IMR-90 (cell line): ENCODE measurements at regions not wholly inside any gene's neighbourhood (a gene's known extent, or its start where the extent isn't known, plus 50 kb on each side); places are given as distances from the start of the nearest gene placed in this dataset.
"Not testable (repeated sequence)": the region's sequence is repeated elsewhere in the genome, so short reads cannot be mapped to it uniquely, and the experiment has no call there.

Experiments
- CEBPB ChIP-seq: IDR thresholded peaks from 2 replicates; pipeline ENCODE4 v1.6.1; 2012; ENCODE audit warnings: low read depth, low read length, improper control_type of control experiment
- CTCF ChIP-seq: conservative IDR thresholded peaks from 2 replicates; pipeline ENCODE4 v1.5.1; 2012; ENCODE audit warnings: mild to moderate bottlenecking, low read depth, low read length, improper control_type of control experiment
- ELK1 ChIP-seq: fragments of 150-350 bp; IDR thresholded peaks from 2 replicates; pipeline ENCODE4 v1.6.1; 2016; ENCODE audit warnings: low read depth, mild to moderate bottlenecking, low read length, moderate library complexity, borderline replicate concordance
- FOS ChIP-seq: fragments of 150-350 bp; IDR thresholded peaks from 2 replicates; pipeline ENCODE4 v1.6.1; 2016; ENCODE audit warnings: low read depth, low read length
- MAFK ChIP-seq: IDR thresholded peaks from 2 replicates; pipeline ENCODE4 v1.6.1; 2012; ENCODE audit warnings: low read depth, low read length, improper control_type of control experiment
- MXI1 ChIP-seq: IDR thresholded peaks from 2 replicates; pipeline ENCODE4 v1.6.1; 2012; ENCODE audit warnings: low read depth, mild to moderate bottlenecking, low read length, moderate library complexity, borderline replicate concordance
- POLR2A ChIP-seq: IDR thresholded peaks from 2 replicates; pipeline ENCODE4 v1.6.1; 2012; ENCODE audit warnings: mild to moderate bottlenecking, low read depth, low read length
- RAD21 ChIP-seq: IDR thresholded peaks from 2 replicates; pipeline ENCODE4 v1.6.1; 2012; ENCODE audit warnings: low read length, improper control_type of control experiment
- RCOR1 ChIP-seq: IDR thresholded peaks from 2 replicates; pipeline ENCODE4 v1.6.1; 2012; ENCODE audit warnings: mild to moderate bottlenecking, low read length, improper control_type of control experiment; ENCODE audit not compliant: insufficient replicate concordance
- RFX5 ChIP-seq: IDR thresholded peaks from 2 replicates; pipeline ENCODE4 v1.8.0; 2012; ENCODE audit warnings: low read depth, mild to moderate bottlenecking, low read length, moderate library complexity

- TF ChIP-seq RAD21, RCOR1, CTCF, CEBPB, MAFK, POLR2A, MXI1, RFX5, FOS, ELK1: not testable (repeated sequence)
Measured at GRCh38 chr7:103234877-103235276, 62.4 kb upstream of the PMPCB start.
